ENCODE measurements at regions not wholly inside any gene's neighbourhood (a gene's known extent, or its start where the extent isn't known, plus 50 kb on each side); places are given as distances from the start of the nearest gene placed in this dataset.

- in situ Hi-C loops (cut with HindIII; ENCODE audit: low sequenced_read_pairs): no loop called here
- TF ChIP-seq, protein P1, sequence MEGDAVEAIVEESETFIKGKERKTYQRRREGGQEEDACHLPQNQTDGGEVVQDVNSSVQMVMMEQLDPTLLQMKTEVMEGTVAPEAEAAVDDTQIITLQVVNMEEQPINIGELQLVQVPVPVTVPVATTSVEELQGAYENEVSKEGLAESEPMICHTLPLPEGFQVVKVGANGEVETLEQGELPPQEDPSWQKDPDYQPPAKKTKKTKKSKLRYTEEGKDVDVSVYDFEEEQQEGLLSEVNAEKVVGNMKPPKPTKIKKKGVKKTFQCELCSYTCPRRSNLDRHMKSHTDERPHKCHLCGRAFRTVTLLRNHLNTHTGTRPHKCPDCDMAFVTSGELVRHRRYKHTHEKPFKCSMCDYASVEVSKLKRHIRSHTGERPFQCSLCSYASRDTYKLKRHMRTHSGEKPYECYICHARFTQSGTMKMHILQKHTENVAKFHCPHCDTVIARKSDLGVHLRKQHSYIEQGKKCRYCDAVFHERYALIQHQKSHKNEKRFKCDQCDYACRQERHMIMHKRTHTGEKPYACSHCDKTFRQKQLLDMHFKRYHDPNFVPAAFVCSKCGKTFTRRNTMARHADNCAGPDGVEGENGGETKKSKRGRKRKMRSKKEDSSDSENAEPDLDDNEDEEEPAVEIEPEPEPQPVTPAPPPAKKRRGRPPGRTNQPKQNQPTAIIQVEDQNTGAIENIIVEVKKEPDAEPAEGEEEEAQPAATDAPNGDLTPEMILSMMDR (IDR thresholded peaks at IDR 0.05; ENCODE audit: low read depth, low read length, missing control alignments): no peak
- no peak for DNase-seq (ENCODE audit: low read depth)
- no peak overlapping the region for H3K4me3 ChIP-seq (ENCODE audit: low read depth, low read length)
These were observed 259.4 kb upstream of the VLDLR start for GRCh38 chr9:2362150-2362549.

- DNase-seq (ENCODE audit: low read depth): no peak
- in situ Hi-C loops (cut with HindIII; ENCODE audit: low sequenced_read_pairs): no loop called here
- TF ChIP-seq, protein P1 (IDR thresholded peaks at IDR 0.05; ENCODE audit: low read depth, low read length, missing control alignments): no peak
- no peak overlapping the region for H3K4me3 ChIP-seq (ENCODE audit: low read depth, low read length)
These were observed 258.3 kb upstream of the VLDLR start for GRCh38 chr9:2363138-2363745.

- H3K4me3 ChIP-seq (ENCODE audit: low read depth, low read length): no peak overlapping the region
- TF ChIP-seq, protein P1 (IDR thresholded peaks at IDR 0.05; ENCODE audit: low read depth, low read length, missing control alignments): no peak
- DNase-seq (ENCODE audit: low read depth): no peak
- in situ Hi-C loops (cut with HindIII; ENCODE audit: low sequenced_read_pairs): no loop called here
These were observed 257.8 kb upstream of the VLDLR start for GRCh38 chr9:2363781-2364180.

- in situ Hi-C loops (cut with HindIII; ENCODE audit: low sequenced_read_pairs): no loop called here
- TF ChIP-seq, protein P1 (IDR thresholded peaks at IDR 0.05; ENCODE audit: low read depth, low read length, missing control alignments): no peak
- H3K4me3 ChIP-seq (ENCODE audit: low read depth, low read length): no peak overlapping the region
These were observed 253.6 kb upstream of the VLDLR start for GRCh38 chr9:2367970-2368369.

GRCh38 chr9:2373648-2374047 is 247.9 kb upstream of the VLDLR start:
- in situ Hi-C loops (cut with HindIII; ENCODE audit: low sequenced_read_pairs): no loop called here
- TF ChIP-seq, protein P1 (IDR thresholded peaks at IDR 0.05; ENCODE audit: low read depth, low read length, missing control alignments): no peak
- DNase-seq (ENCODE audit: low read depth): no peak
- H3K4me3 ChIP-seq (ENCODE audit: low read depth, low read length): no peak overlapping the region

More at GRCh38 chr9:2367970-2368369, 253.6 kb upstream of the VLDLR start:
- no peak for DNase-seq (ENCODE audit: low read depth)

DNA sequence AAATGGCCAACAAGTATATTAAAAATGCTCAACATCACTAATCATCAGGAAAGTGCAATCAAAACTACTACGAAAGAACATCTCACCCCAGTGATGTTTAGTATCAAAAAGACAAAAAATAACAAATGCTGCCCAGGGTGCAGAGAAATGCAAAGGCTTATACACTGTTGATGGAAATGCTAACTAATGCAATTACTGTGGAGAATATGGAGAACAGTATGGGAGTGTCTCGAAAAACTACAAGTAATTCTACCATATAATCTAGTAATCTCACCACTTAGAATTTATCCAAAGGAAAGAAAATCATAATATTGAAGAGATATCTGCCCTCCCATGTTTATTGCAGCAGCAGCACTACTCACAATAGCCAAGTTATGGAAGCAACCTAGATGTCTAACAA is 246.5 kb upstream of the VLDLR start:
- in situ Hi-C loops (cut with HindIII; ENCODE audit: low sequenced_read_pairs): no loop called here
- TF ChIP-seq, protein P1 (IDR thresholded peaks at IDR 0.05; ENCODE audit: low read depth, low read length, missing control alignments): no peak
- DNase-seq (ENCODE audit: low read depth): no peak
- H3K4me3 ChIP-seq (ENCODE audit: low read depth, low read length): no peak overlapping the region

Measured in astrocyte of the cerebellum (primary cell).